HG03064 (cell line): ENCODE measurements at regions not wholly inside any gene's neighbourhood (a gene's known extent, or its start where the extent isn't known, plus 50 kb on each side); places are given as distances from the start of the nearest gene placed in this dataset.
"Not testable (repeated sequence)": the region's sequence is repeated elsewhere in the genome, so short reads cannot be mapped to it uniquely, and the experiment has no call there.

Experiments used
- ATAC-seq: cut with Tn5 transposase; IDR thresholded peaks from one replicate; pipeline ENCODE4 v1.9.1; 2021; ENCODE audit warnings: low read depth; ENCODE audit not compliant: unreplicated experiment

- no peak for ATAC-seq
Observed at GRCh38 chr4:13980317-13981310, 353.1 kb upstream of the BOD1L1 start.

DNA sequence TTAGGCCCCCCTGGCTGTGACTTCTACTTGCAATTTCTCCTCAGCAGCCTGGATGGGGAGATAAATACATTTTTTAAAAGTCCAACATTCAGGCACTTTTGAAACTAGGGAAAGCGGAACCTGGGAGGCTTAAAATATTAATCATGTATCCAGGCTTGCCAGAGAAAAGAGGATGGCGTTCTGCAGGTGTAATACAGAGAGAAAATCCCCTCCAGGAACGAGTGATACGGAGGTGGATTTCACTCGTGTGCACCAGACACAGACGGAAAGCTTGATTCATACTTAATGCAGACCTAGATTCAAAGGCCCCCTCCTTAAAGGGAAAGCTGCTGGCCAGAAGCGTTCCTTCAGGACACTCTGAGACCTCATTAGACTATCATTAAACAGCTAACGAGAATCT is 354.0 kb upstream of the BOD1L1 start:
- no peak for ATAC-seq

DNA sequence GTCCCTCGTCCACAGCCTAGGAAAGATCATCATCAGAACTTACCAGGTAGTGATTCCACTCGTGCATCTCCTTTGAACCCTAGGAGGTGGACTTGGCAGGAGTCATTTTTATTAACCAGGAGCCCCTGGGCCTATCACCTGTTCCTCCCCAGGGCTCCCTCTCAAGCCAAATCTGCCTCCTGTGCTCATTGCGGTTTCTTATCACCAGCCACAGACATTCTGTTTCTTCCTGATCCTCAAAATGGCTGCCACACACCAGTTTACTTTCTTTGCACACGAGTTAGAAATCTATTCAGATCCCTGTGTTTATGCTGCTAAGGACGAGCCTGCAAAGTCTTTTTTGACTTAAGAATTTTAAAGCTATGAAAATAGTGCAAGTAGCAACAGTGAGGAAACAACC is 354.5 kb upstream of the BOD1L1 start:
- no peak for ATAC-seq

DNA sequence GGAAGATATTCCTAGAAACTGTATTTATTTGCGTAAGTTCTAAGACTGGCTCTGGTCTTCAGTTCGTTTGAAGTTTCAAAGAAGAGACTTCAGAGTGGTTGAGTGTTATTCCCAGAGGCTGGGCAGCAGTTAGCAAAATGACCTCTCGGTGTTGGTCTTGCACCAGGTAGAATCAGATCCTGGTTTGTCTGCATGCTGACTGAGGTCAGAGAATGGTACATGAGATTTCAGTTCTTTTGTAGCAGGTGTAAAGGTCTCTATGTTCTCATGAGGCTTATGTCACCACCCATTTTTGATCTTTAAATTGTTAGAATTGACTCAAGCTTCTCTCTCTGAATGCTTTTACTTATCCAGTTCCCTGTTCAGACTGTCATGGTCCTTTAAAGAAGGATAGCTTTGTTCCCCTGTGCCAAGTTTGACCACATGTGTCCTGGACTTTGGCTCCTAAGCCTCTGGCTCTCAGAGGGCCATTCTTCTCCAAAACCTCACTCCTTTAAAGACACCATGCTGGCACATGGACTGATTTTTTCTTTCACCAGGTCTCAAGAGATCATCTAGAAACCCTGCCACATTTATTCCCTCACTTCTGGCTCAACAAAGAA is 355.8 kb upstream of the BOD1L1 start:
- ATAC-seq, result no peak

DNA sequence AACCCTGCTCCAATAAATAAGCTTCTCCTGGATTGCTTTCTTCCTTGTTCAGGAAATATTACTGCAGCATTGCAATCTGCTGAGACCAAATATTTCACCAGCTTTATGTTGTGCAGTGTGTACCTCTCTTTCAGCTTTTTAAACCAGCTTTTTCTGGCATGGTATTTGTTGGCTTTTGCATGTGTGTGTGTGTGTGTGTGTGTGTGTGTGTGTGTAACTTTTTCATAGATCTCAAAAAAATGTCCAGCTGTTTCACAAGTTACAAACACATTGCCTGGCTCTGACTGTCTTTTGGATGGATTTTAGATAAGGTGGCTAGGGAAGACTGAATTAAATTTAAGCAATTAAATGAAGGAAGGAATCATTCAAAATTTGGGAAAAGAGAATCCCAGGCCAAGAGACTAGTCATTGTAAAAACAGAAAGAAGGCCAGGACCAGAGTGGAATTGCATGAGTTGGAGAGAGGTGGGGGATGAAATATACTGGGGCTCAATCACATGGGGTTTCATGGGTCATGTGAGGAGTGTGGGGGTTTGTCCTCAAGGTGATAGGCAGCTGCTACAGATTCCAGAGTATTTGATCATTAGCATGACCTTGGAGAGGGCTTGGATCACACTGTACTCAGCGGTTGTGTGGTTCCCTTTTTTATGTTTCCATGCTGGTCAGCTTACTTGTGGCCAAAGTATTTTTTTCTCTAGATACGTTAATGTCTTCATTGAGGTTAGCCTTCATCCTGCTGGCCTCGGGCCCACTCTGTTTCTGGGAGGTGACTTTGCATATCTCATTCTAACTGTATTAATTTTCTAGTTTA is 357.7 kb upstream of the BOD1L1 start:
- no peak for ATAC-seq

DNA sequence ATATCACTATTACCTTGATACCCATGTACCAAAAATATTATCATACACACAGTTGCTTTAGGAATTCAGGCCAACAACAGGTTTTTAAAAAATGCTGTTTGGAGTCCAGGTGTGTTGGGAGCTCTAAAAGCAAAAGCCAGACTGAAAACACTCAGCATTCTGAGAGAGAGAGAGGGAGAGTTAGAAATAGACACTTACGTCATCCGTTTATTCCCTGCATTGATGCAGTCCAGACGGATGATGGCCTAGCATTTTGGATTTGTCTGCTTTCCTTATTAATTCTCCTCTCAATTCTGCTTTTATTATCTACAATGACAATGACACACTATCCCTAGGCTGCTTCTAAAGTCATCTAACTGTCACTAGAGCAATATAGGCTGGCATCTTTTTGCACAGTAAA is 358.3 kb upstream of the BOD1L1 start:
- no peak for ATAC-seq

GRCh38 chr4:13986548-13986947 is 359.0 kb upstream of the BOD1L1 start:
- ATAC-seq, result no peak

GRCh38 chr4:13988353-13989305 is 361.1 kb upstream of the BOD1L1 start:
- no peak for ATAC-seq

DNA sequence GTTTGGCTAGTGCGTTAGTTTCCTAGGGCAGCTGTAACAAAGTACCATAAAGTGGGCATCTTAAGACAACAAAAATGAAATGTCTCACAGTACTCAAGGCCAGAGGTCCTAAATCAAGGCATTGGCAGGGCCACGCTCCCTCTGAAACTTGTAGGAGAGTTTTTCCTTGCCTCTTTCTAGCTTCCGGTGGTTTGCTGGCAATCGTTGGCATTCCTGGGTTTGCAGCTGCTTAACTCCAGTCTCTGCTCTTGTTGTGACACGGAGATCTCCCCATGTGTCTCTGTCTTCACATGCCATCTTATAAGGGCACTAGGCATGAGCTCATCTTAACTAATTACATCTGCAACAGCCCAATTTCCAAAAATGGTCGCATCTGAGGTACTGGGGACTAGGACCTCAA is 362.0 kb upstream of the BOD1L1 start:
- ATAC-seq, result no peak

DNA sequence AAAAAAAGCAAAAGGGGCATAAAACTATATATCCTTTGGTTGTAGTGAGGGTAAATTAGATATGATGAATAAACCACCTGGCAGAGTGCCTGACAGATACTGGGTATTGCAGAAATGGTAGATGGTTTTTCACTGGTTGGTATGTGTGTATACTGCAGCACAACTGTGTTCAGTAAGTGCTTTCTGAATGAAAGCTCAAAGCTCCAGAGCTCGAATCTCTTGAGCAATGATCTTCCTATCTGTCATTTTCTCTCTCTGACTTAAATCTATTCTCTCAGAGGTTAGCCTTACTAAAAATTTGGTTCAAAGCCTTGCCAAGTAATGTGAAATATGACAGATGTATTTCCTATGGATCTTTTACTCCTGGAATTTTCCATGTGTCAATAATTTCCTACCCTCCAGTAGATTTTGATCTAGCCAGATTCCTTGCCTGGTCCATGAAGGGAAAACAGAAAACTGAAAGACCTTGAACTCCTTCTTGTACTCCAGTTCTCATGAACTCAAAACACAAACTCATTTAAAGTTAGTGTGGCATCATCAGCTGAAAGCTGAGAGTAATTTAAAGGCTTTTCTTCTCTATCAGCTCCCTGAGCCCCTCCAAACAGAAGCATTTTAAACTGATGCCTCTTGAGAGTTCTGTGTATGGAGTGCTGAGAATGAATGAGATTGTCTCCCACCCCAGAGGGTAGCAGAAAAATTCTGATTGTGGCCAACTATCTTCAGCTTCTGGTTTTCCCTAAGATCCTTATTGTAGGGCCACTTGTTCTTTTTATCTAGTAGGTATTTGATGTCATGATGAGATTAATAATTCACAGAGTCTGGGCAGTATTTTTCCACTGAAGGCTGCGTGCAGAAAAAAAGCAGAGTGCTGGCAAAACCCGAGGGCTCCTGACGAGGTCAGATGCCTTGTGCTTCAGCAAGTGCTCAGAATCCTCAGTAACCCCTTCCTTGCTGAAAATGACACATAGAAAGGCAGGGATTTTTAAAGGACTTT is 363.4 kb upstream of the BOD1L1 start:
- no peak for ATAC-seq

GRCh38 chr4:13992041-13992440 is 364.5 kb upstream of the BOD1L1 start:
- no peak for ATAC-seq

DNA sequence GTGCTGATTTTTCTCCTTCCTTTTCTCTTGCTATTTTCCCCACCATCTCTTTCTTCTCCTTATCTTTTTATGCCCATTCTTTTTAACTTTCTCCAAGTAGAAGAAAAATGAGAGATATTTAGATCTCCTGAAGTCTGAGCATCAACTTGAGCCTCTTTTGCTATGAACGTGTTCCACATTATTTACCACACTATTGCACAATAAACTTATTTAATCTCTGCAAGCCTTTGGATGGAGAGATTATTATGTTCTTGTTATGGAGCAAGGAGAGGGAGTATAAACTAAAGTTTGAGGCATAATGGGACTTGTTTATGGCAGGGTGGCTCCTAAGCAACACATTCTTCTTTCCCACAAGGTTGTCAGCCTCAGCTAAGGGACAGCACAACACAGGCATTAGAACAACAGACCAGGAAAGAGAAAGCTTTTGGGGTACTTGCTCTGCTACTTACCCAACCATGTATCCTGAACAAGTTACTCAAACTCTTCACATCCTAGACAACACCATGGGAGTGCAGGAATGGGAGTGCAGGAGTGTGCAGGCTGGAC is 365.5 kb upstream of the BOD1L1 start:
- no peak for ATAC-seq

DNA sequence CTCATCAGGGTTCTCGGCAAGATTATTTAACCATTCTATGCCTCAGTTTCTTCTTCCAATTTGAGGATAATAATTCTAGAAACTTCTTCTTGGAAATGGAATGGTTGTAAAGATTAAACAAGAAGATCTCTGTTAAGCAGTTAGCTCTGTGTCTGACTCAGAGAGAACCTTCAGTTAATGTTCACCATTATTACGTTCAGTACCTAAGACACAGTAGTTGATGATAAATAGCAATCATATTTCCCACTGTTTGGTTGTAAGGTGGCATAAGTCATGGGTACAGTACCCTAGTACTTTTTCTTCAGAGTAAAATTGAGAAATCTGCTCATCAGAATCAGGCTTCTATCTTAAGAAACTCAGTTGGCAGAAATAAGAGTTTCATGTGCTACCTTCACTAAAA is 366.5 kb upstream of the BOD1L1 start:
- ATAC-seq, result no peak

- no peak for ATAC-seq
Observed at GRCh38 chr4:13998850-13999445, 371.4 kb upstream of the BOD1L1 start.

DNA sequence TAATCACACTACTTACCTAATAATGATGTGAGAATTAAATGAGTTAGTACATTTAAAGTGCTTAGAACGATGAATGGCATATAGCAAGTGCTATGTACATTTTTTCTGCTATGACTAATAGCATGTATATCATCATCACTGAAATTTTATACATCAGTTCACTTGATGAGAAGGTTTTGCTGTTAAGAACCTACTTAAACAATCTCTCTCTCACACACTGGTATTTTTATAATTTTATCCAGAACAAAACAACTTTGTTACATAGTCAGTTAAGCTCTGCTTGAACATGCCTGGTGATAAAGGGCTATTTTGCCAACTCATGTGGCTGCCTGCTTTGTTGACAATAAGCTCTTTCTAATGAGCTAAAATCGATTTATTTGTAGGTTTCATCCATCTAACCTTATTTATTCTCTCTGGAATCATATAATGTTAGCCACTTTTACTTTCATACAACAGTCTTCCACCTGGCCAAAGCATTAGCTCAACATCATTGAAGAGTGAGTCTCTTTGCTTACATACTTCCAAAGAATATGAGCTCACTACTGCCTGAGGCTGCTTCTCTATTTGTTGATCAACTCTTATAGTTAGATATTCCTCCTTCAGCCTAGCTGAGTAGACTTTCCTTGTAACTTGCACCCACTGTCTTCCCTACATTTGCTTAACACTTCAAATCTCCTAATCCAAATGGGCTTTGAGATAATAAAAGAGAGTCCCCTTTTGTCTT is 372.7 kb upstream of the BOD1L1 start:
- no peak for ATAC-seq

DNA sequence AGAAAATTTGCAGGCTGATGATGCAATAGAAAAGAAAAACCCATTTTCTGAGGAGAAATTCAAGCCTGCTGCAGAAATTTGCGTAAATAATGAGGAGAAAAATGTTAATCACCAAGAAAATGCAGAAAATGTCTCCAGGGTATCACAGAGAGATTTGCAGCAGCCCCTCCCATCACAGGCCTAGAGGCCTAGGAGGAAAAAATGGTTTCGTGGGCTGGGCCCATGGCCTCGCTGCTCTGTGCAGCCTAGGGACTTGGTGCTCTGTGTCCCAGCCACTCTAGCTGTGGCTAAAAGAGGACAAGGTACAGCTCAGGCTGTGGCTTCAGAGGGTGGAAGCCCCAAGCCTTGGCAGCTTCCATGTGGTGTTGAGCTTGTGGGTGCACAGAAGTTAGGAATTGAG is 374.8 kb upstream of the BOD1L1 start:
- ATAC-seq, result not testable (repeated sequence)

GRCh38 chr4:14008494-14008893 is 381.0 kb upstream of the BOD1L1 start:
- ATAC-seq, result no peak
